ENCODE measurements at regions not wholly inside any gene's neighbourhood (a gene's known extent, or its start where the extent isn't known, plus 50 kb on each side); places are given as distances from the start of the nearest gene placed in this dataset.
"Not testable (repeated sequence)": the region's sequence is repeated elsewhere in the genome, so short reads cannot be mapped to it uniquely, and the experiment has no call there.

GRCh38 chr9:99647604-99648003 lies 174.1 kb upstream of the NR4A3 start:
- DNase-seq, result no peak

GRCh38 chr9:99650187-99650874 lies 171.4 kb upstream of the NR4A3 start:
- DNase-seq, result no peak

DNA sequence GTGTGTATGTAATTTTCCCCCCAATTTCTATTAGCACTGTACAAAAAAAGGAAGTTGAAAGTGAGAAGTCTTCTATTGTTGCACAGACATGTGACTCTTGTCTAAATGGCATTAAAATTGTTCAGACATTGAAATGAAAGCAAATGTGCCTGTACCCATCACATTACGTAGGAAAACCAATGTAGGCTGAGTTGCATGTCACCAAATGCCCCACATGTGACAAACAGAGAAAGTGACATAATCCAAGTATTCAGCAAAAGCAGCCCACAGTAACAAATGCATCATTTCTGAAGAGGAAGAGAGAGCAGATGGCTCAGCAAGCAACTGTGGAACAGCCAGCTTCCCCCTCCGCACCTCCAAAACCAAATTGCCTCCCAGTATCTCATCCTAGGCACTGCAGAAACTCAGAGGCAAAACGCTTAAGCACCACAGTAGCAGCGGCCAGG lies 161.5 kb upstream of the NR4A3 start:
- no peak for DNase-seq

DNA sequence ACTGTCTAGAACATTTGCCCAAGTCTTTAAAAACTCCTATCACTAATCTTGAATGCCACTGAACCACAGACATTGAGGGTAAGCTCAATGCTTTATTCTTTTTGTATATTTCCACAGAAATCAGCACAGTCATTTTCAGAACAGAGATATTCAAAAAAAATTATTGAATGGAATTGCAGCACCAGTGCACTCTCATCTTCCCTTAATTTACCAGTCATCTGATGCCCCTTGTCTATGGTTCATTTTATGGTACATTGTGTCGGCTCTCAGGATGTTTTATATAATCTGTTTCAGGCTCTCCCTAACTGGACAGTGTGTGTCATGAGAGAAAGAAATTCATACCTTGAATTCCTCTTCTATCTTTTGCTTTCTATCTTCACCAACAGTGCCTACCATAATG lies 158.4 kb upstream of the NR4A3 start:
- no peak for DNase-seq

- DNase-seq, result no peak
Observed at GRCh38 chr9:99663856-99664255, 157.8 kb upstream of the NR4A3 start.

DNA sequence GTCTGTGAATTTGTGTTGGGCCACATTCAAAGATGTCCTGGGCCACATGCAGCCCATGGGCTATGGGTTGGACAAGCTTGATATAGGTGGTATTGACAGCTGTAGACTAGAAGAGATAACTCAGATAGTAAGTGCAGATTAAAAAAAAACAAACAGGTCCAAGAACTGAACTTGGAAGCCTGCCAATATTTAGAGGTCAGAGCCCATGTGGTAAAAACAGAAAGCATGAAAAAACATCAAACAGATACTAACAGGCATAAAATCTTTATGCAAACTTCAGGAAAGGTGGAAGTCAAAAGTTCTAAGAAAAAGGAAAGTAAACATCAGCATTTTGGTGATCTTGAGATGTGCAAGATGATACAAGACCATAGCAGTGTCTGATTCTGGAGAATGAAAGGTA lies 155.1 kb upstream of the NR4A3 start:
- no peak for DNase-seq

DNA sequence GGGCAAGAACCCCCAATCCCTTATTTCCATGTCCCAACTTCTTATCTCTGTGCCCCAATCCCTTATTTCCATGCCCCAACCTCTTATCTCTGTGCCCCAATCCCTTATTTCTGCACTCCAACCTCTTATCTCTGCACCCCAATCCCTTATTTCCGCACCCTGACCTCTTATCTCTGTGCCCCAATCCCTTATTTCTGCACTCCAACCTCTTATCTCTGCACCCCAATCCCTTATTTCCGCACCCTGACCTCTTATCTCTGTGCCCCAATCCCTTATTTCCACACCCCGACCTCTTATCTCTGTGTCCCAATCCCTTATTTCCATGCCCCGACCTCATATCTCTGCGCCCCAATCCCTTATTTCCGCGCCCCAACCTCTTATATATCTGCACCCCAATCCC lies 150.8 kb upstream of the NR4A3 start:
- not testable (repeated sequence) for DNase-seq

- DNase-seq, result no peak
Observed at GRCh38 chr9:99677281-99677680, 144.4 kb upstream of the NR4A3 start.

GRCh38 chr9:99678566-99678965 lies 143.1 kb upstream of the NR4A3 start:
- no peak for DNase-seq

GRCh38 chr9:99680191-99680590 lies 141.5 kb upstream of the NR4A3 start:
- no peak for DNase-seq

GRCh38 chr9:99681113-99681512 lies 140.6 kb upstream of the NR4A3 start:
- DNase-seq, result no peak

DNA sequence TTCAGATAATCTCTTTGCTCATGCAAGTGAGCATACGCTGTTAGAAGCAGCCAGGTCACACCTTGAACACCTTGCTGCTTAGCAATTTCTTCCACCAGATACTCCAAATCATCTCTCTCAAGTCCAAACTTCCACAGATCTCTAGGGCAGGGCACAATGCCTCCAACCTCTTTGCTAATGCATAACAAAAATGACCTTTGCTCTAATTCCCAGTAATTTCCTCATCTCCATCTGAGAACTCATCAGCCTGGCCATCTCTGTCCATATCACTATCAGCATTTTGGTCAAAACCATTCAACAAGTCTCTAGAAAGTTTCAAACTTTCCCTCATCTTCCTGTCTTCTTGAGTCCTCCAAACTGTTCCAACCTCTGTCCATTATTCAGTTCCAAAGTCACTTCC lies 139.3 kb upstream of the NR4A3 start:
- DNase-seq, result no peak

DNA sequence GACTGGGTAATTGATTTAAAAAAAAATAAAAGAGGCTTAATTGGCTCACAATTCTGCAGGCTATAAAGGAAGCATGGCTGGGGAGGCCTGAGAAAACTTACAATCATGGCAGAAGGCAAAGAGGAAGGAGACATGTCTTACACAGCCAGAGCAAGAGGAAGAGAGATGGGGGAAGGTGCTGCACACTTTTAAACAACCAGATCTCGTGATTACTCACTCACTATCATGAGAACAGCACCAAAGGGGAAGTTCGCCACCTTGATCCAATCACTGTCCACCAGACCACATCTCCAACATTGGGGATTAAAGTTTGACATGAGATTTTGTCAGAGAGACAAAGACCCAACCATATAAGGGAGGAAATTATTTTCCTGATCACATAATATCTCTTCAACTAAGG lies 138.8 kb upstream of the NR4A3 start:
- DNase-seq, result no peak

DNA sequence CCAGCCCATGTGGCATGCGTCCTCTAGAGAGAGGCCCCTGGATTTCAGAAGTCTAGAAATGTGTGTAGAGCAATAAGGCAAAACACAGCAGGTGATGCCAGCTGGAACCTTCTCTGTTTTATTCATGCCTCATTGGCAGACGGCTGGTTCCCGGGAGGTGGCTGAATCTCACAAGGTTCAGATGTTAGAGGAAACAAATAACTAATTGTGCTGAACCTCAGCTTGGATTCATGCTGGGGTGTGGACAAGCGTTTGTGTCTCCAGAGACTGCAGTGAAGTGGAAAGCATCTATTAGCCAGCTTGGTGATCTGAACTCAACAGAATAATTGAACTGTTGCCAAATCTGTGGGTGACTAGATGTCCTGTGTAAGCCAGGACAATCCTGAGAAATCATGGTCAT lies 131.1 kb upstream of the NR4A3 start:
- DNase-seq, result no peak

- no peak for DNase-seq
Observed at GRCh38 chr9:99693888-99694287, 127.8 kb upstream of the NR4A3 start.

DNA sequence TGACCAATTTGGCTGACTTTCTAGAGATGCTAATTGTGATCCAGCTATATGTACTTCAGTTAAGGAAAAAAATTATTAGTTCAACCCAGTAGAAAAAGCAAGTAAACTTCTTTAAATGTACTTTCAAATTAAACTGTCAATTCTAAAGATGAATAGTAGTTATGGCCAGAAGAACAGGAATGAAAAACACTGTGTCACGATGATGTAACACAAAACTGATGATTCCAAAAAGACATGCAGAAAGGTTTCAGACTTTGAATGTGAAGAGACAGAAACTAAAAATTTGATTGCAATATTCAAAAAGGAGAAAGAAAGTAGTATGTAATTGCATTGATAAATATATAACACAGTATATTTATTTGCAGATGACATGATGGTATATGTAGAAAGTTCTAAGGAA lies 127.3 kb upstream of the NR4A3 start:
- DNase-seq, result no peak

GRCh38 chr9:99699396-99699795 lies 122.3 kb upstream of the NR4A3 start:
- DNase-seq, result no peak

DNA sequence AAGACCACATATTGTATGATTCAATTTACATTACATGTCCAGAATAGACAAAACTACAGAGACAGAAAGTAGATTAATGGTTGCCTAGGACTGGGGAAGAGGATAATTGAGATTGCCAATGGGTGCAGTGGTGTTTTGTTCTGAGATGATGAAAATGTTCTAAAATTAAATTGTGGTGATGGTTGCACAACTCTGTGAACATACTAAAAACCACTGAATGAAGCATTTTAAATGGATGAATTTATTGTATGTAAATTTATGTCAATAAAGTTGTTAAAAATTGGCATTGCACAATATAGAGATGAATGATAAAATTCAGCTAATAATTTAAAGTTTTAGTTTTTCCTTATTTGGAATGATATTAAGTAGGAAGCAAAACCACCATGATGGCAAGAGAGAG lies 109.5 kb upstream of the NR4A3 start:
- DNase-seq, result no peak

- DNase-seq, result no peak
Observed at GRCh38 chr9:99713838-99714306, 107.8 kb upstream of the NR4A3 start.

GRCh38 chr9:99718631-99719030 lies 103.1 kb upstream of the NR4A3 start:
- DNase-seq, result no peak

DNA sequence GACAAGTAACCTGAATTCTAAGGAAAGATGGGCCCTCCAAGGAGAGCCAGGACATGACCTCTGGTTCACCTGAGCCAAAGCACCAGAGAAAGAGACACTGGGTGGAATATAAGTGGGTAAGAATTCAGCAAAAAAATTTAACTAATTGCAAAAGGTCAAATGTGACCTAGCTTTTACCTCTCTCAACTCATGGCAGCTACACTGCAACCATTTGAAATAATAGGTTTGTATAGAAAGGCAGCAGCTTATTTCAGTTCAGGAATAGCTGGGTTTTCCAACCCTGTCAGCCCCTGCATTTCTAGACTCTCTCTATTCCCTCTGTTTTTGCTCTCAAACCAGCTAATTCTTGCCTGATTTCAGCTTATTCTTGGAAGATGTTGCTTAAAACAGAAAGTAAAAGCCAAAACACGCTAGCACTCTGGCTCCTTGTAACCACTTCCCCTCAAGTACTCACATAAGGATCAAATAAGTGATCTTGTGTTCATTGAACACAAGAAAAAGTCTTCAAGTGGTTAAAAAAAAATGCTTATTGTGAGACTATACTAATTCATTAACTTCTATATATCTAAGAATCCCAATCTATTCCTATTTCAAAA lies 101.1 kb upstream of the NR4A3 start:
- no peak for DNase-seq

DNA sequence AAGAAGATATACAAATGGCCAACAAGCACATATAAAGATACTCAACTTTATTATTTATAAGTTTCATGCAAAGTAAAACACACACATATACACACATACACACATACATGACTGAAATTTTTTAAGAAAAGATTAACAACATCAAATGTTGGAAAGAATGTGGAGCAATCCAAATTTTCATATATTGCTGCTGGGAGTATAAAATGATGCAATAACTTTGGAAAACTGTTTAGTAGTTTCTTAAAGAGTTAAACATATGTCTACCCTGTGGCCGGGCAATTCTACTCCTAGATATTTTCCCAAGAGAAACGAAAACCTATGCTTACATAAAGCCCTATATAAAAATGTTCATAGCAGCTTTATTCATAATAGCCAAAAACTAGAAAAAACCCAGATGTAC lies 99.8 kb upstream of the NR4A3 start:
- DNase-seq, result no peak

DNA sequence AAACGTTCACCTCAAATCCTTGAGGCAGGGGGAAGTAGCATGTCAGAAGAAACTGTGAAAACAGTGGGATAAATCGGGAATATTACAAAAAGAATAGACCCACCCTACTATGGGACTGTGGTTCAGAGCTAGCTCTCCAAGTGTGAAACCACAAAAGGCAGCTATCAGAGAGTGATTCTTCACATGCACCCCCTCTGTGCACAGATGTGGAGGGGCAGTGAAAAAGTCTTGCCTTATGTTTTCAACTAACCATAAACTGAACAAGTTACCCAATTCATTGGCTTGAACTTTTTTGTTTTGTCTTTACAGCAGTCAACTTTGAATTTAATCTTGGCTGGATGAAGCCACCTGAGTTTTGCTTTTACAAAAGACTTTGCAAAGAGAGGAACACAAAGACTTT lies 98.8 kb upstream of the NR4A3 start:
- DNase-seq, result no peak

DNA sequence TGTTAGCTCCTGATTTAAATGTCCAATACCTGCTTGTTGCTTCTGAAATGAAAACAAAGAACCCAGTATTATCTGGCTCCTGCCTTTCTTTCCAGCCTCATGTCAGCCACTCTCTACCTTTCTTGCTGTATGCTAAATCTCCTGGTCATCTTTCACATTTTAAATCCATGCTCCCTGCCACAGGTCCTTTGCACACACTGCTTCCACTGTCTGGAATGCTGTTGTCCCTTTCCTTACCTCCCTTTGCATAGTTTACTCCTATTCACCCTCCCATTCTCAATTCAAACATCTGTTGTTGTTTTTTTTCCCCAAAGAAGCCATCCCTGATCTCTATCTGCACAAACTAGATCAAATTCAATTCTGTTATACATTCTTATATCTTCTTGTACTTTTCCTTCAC lies 97.0 kb upstream of the NR4A3 start:
- no peak for DNase-seq

DNA sequence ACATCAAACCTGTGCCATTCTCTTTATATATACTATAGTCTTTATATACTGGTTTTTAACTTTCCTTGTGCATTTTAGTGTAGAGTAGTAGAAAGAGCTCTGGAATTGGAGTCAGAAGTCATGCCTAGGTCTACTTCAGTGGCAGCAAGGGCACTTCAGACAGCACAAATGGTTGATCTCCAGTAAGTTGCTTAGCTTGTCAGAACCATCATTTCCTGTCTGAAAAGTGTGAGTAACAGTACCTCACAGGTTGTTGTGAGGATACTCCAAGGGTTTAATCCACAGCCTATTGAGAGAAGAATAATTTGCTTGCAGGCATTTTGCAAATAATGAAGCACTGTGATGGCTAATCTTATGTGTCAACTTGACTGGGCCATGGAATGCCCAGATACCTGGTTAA lies 95.8 kb upstream of the NR4A3 start:
- DNase-seq, result no peak

All from right hindlimb (tissue), 1 donor.